ENCODE measurements at regions not wholly inside any gene's neighbourhood (a gene's known extent, or its start where the extent isn't known, plus 50 kb on each side); places are given as distances from the start of the nearest gene placed in this dataset.
"Not testable (repeated sequence)": the region's sequence is repeated elsewhere in the genome, so short reads cannot be mapped to it uniquely, and the experiment has no call there.

DNA sequence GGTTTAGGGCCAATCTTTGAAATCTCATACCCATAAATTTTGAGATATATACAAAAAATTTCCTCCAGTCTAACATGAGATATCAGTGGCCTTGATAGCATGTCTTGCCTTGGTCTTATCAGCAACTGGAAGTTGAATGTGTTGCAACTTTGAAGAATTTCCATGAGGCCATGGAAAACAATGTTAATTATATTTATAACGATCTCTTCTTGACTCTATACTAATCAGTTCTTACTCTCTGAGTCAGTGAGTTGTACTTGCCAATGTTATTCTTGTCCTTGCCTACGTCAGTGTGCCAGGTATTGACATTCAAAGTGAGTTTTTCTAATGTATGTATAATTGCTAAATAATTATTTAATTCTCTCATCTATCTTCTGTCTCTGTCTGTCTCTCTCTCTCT lies 535.1 kb downstream of the KCNA4 start:
- DNase-seq: no peak

DNA sequence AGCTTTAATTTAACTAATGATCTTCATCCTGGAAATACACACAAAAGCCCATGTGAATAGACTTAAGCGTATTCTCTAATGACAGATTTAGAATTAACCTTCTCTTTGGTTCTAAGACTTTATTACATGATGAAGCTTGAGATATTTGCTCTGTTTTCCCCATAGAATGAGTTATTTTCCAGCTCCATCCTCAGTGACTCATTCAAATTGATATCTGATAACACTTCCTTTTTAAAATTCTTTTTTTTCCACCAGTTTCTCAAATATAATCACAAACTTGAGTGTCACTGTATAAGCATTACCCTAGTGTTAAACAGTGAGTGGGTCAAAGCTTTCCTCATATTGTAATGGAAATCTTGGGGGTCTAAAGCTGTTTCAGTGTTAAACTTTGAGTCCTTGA lies 535.8 kb downstream of the KCNA4 start:
- no peak for DNase-seq

DNA sequence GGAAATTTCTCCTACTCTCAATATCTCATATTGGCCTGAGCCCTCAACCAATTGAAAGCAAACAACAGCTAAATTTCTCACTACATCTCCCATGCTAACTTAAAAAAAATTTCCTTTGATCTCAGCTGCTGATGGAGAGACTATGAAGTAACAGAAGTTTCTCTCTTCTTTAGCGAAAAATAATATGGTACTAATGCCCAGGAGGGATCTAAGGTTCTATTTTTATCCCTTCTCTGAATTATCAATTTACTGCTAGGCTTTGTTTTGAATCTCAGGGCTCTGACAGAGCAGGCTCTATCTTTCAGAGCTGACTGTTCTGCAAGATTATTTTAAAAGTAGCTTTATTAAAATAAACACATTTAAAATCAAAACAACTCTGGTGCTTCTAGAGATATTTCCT lies 558.6 kb downstream of the KCNA4 start:
- DNase-seq: no peak

DNA sequence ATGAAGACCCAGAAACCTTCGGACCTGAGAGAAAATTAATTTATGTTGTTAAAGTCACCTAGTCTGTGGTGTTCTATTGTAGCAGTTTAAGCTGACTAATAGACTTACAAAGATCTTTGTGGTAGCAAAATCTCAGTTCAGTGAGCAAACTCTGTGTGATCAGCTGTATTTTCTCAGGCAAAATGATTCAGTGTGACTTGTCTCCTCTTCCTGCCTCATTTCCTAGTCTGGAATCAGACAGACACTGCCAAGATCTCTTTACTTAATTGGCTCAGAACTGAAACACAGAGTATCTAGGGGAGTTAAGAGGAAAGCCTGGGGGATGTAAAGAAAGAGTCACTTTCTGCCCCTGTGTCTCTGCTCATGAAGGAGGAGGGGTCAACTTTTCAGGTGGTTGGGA lies 564.7 kb downstream of the KCNA4 start:
- peak; percentile 3 for DNase-seq

DNA sequence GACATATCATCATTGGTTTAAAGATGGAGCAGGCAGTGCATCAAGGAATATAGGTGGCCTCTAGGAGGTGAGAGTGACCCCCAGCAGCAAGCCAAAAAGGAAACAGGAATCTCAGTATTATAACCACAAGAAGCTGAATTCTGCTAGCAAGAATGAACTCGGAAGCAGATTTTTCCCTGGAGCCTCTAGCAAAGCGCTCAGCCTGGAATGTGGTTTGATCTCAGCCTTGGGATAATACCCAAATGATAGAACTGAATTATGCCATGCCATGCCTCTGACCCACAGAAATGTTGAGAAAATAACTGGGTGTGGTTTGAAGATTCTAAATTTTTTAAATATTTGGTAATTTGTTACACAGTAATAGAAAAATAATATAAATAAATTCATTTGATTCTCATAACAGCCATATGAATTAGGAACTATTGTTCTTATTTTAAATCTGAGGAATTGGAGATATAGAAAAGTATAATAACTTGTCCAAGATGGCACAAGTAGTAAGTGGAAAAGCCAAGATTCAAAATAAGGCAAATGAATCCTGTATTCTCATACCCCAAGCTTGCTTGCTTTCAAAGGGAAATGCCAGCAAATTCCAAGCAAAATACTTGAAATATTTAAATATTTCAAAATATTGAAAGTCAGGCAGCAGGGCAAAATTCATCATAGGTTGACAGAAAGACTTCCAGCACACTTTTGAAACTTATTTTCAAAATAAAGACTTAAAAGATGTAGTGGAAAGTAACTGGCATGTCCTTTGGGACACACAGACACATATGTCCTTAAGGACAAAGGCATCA lies 567.4 kb downstream of the KCNA4 start:
- no peak for DNase-seq

DNA sequence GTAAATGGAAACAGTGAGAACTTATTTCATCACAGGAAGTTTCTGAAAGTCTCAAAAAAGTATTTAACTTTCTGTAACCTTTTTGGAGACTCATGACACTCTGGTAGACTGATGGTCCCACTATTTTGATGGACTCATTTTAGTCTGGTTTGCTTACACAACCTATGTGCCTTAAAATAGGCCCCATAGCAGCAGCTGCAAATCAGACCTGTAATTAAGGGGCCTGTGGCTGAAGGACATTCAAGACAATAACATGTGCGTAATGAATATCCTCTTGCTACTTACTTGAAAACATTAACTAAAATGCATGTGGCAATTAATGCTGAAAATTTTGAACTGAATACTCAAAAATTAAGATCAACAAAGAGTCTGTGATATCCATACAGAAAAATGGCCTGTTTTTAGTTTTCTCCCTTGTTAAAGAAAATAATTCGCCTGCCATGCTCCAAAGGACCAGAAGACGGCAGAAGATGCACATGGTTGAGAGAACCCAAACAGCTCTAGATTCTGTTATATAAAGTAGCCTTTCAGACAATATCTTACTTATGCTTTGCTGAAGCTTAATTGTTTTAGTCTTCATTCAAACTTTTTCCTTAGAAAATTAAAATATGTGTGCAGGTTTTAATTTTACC lies 568.5 kb downstream of the KCNA4 start:
- DNase-seq: peak; percentile 49

DNA sequence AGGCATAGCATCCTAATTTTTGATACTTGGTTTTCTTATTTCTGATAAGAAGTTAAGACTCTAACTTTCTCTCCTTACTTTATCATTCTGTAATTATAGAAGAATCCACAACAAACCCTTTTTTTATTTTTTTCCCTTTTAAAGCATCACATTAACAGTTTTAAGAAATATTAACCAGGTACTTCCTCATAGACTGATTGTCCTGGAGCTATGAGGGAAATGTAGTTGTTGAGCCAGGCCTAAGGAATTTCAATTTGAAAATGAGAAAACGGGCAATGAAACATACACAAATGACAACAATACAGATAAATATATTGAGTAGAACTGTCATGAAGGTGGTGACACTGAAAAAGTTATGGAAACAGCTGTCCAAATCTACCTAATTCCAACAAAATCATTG lies 569.0 kb downstream of the KCNA4 start:
- DNase-seq: no peak

DNA sequence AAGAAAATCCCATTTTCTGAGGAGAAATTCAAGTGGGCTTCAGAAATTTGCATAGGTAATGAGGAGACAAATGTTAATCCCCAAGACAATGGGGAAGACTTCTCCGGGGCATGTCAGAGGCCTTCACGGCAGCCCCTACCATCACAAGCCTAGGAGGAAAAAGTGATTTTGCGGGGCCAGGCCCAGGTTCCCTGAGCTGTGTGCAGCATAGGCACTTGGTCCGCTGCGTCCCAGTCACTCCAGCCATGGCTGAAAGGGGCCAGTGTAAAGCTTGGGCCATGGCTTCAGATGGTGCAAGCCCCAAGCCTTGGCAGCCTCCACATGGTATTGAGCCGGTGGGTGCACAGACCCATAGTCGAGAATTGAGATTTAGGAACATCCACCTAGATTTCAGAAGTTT lies 570.7 kb downstream of the KCNA4 start:
- no peak for DNase-seq

DNA sequence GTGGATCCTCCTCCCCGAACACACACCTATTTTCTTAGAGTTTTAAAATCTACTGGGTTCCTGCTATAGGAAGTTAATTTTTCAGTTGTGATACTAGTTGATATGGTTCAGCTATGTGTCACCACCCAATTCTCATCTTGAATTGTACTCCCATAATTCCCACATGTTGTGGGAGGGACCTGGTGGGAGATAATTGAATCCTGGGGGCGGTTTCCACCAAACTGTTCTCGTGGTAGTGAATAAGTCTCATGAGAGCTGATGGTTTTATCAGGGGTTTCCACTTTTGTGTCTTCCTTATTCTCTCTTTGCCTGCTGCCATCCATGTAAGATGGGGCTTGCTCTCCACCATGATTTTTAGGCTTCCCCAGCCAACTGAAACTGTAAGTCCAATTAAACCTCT lies 571.6 kb downstream of the KCNA4 start:
- DNase-seq: not testable (repeated sequence)

DNA sequence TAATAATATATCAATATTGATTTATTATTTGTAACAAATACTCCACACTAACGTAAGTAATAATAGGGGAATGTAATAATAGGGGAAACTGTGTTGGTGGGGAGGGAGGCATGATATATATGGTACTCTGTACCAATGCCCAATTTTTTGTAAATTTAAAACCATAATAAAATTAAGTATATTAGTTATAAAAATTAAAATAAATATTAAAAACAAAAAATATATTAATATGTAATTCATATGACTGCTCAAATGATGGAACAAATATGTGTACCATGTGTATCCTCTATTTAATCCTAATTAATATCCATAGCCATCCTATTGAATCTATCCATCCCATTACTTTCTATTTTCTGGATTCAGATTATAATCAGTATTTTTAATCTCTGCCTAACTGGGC lies 578.0 kb downstream of the KCNA4 start:
- DNase-seq: no peak

DNA sequence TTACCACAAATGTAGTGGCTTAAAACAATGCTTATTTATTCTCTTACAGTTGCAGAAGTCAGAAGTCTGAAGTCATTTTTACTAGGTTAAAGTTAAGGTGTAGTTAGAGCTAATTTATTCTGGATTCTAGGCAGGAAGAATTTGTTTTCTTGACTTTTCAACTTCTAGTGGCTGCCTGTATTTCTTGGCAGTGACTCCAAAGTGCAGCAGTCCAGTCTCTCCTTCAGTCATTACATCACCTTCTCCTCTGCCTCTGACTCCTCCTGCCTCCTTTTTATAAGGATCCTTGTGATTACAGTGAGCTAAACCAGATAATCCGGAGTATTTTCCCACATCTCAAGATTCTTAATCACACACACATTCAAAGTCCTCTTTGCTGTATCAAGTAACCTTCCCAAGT lies 581.4 kb downstream of the KCNA4 start:
- DNase-seq: no peak

DNA sequence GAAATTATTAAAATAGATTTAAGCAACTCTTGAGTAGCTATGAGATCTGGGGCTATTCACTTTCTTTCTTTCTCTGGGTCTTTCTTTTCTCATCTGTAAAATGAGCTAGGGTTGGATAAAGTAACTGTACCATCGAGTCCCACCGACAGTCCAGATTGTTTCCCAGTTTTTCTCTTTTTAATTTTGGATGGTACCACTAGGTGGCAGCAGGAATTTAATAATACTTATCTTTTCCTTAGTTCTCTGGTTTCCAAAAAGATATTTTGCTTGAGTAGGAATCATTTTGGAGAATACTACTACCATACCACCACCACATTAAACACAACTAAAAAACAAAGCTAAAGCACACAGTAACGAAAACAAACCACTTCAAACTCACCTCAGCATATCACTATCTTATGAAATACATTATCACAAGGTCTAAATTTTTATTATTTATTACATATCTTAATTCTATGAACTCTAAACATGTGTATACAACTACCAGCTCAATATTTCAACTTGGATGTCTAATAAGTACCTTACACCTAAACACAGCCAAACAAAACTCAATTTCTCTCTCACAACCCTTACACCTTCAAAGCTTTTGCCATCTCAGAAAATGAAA lies 584.0 kb downstream of the KCNA4 start:
- DNase-seq: peak; percentile 54

DNA sequence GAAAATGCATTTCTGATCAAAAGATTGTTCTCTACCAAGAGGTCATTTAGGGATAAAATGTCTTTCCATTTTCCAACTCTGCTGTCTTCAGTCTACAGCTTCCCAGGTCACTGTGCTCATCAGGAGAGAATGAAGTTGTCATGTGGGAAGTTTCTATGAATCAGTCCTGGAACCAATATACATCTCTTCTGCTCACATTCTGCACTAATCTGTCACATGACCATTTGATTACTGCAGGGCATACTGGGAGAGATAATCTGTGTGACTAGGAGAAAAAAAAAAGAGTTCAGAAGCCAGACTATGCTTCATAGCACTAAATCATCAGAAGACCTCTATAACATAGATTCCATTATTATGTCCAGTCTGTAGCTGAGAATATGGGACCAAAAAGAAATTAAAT lies 611.5 kb downstream of the KCNA4 start:
- no peak for DNase-seq

DNA sequence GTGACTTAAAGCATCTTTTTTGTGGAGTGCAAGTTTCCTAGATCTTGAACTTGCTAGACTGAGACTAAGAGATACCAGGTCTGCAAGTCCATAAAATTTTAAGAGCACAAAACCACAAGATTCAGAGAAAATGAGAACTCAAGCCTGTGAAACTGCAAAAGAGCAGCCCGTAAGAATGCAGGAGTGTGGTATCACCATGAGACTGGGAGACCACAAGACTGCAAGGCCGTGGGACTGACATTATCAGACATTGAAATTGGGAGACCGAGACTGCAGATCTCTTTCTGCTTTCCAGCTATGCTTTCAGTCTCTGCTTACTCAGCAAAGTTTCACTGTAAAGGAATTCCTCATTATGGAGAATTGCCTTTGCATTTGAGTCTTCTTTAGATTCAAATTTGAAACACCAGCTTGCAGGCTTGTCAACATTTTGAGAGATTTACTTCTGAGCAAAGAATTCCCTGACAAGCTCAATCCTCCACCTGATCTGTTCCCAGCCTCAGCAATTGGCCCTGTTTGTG lies 621.2 kb downstream of the KCNA4 start:
- no peak for DNase-seq

DNA sequence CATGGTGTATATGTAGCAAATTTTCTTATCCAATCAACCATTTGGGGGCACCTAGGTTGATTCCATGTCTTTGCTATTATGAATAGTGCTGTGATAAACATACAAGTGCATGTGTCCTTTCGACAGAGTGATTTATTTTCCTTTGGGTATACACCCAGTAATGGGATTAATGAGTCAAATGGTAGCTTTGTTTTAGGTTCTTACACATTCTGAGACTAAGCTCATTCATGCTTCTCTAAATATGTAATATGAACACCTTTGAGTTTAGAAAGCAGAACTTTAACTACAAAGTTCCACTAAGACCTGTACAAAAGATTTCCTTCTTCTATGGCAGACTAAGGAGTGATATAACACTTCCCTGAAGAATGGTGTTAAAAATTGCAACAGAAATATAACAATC lies 627.0 kb downstream of the KCNA4 start:
- no peak for DNase-seq

DNA sequence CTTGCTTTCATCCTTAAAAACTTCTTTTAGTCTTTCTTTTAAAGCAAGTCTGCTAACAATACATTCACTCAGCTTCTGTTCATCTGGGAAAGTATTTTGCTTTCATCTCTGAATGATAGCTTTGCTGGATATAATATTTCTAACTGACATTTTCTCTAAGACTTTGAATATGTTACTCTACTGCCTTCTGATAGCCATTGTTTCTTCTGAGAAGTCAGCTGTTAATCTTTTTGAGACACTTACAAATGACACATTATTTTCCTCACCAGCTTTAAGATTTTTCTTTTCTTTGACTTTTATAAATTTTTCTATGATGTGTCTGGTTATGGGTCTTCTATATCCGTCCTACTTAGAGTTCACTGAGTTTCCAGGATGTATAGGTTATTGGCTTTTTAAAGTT lies 643.1 kb downstream of the KCNA4 start:
- DNase-seq: no peak

DNA sequence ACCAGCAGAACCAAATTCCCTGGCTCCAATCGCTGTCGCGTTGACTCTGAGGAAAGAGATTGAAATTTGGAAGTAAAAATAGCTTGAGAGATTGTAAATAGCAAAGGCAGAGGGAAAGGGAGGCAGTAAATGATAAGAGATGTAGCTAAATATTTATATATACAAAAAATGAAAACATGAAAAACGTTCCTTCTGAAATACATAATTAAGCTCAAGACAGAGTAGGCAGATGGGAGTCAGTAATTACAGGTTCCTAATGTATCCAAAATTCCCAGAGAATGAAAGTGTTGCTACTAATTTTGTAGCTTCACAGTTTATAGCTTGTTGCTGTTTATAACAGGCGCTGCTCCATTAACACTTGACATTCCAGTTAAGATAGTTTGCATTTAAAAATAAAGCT lies 648.7 kb downstream of the KCNA4 start:
- DNase-seq: no peak

DNA sequence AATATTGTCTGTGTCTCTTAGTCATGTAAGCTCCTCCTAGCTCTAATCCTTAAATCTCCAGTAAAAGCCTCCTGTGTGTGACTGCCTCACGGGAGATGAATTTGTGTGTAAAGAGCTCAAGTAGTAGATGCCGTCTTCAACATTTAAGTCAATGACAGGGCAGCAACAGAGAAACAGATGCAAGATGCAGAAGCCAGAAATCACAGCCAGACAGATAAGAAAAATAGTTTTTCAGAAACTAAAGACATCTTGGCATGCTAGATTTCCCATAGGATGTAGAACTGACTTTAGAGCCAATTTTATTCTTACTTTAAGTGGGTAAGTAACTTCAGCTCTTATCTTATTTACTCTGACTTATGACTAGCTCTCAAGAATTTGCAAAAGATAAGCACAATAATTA lies 652.8 kb downstream of the KCNA4 start:
- no peak for DNase-seq

DNA sequence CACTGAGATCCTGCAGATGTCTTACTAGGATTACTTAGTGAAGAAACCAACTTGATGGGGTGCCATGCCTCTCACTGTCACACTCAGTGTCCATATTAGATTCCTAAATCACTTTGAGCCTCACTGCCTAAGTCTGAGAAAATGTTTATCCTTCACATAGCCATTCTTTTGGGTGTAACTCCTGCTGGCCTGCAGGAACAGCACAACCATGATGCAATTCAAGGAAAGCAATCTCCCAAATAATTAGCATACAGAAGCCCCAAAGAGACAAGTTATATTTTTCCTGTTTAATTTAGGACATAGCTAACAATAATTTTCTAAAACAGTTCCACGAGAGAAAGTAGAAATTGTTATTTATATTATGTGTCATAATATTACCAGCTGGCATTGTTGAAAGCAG lies 655.5 kb downstream of the KCNA4 start:
- no peak for DNase-seq

DNA sequence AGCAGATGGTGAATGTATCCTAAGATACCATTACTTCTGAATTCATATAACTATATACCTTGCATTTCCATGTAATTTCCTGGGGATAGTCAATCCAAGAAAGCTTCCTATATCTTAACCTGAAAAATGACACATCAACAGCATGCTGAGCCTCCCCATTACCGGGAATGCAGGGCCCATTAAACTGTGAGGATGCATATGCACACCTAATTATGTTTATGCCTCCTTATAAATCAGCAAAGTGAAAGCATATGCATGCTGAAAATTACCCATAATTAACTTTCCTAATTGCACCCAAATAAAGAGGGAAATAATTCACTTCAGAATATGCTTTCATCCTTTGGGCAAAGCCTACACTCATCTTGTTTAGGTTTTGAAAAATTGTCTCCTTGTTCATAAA lies 663.0 kb downstream of the KCNA4 start:
- no peak for DNase-seq

DNA sequence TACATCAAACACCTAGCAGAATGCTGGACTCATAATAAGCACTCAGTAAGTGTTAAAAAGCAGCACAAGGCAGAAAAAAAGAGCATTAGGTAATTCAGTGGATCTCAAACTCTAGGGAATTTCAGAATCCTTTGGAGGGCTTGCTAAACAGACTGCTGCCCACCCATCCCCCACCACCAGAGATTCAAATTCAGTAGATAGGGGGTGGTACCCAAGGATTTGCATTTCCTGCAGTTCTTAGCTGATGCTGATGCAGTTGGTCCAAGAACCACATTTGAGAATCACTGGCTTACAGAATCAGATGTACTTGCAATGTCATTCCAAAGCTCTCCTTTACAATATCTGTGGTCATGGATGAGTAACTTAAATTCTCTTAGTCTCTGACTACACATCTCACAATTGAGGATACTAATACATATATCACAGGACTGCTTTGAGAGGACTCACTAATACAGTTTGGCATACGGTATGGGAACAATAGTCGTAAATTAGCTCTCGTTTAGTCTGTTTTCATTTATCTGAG lies 664.5 kb downstream of the KCNA4 start:
- no peak for DNase-seq

DNA sequence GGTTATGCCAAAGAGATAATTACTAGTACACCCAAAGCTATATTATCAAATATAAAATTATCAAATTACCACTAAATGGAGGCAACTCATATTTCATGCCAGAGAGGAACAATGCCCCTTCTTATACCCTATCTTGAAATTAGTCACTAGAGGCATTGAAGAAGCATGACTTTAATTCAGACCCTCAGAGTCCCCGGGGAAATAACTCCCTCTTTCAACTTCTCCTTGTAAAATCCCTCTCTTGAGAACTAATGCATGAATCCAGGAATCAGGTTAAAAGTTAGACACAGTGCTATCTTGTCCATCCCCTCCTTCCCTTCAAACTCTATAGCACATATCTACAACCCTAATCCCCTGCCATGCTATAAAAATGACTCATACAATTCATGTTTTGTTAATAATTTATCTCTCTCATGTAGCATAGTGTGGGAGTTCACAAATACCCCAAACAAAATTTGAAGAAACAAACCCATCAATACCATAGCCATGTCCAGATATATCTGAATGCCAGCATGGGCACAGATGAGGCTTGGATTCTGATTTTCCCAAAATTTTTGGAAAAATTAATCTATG lies 665.4 kb downstream of the KCNA4 start:
- peak; percentile 23 for DNase-seq

DNA sequence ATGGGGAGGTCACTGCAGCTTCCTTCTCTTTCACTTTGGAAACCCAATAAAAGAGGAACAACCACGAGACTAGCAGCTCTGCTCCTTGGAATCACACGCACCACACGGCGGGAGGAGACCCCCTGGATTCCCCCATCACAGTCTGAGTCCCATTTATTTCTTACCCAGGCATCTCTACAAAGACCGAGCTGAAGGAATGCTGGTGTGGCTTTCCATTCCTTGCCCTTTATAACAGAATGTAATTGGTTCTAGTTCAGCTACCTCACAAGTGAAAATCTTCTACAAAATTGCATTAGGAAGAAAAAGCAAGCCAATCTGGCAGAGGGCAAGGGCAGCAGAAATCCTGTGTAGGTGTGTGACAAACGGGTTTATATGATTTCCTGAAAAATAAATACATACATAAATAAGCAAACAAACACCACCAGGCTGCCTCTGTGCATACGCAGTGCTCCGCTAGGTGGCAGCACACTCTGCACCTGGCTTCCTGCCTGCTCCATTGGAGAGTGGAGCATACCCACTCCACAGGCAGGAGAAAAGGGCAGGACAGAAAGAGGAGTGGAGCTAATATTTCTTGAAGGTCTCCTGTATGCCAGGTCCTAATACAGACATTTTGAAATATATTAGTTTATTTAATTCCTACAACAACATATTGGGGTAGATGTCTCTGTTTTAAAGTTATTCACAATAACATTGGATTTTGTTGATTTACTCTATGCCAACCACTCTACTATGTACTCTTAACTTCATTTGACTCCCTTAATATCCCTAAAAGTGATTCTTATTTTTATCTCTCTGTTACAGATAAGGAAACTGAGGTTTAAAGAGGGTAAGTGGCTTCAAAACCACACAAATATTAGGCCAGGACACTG lies 673.1 kb downstream of the KCNA4 start:
- peak; percentile 78 for DNase-seq
